Activated CD8-positive, alpha-beta T cell treated with anti-CD3 and anti-CD28 coated beads for 36 hours (primary cell): ENCODE measurements at regions not wholly inside any gene's neighbourhood (a gene's known extent, or its start where the extent isn't known, plus 50 kb on each side); places are given as distances from the start of the nearest gene placed in this dataset.

Experiments used
- ATAC-seq: fragments of 200-7000 bp; cut with Tn5 transposase; one replicate; pipeline ENCODE4 v1.10.0; 2021; ENCODE audit warnings: mild to moderate bottlenecking, moderate library complexity
- CTCF ChIA-PET: fragments of 350-600 bp; sonication (Branson Sonifier 250); formaldehyde crosslinking; loops from one replicate; lab custom pipeline; 2021; ENCODE audit warnings: antibody characterized with exemption; lab: Charles Lee
- POLR2A ChIA-PET: fragments of 350-600 bp; sonication (Branson Sonifier 250); formaldehyde crosslinking; loops from one replicate; lab custom pipeline; 2021; ENCODE audit warnings: antibody characterized with exemption; lab: Charles Lee
- DNase-seq: peaks from one replicate; pipeline ENCODE4 v3.0.0-alpha.2; 2020
- H3K27ac Mint-ChIP-seq: one replicate; pipeline ENCODE4 v1.8.0; 2021; ENCODE audit warnings: mild to moderate bottlenecking, mixed read lengths
- H3K27me3 Mint-ChIP-seq: one replicate; pipeline ENCODE4 v1.8.0; 2021; ENCODE audit warnings: mixed read lengths
- H3K36me3 Mint-ChIP-seq: one replicate; pipeline ENCODE4 v1.8.0; 2021; ENCODE audit warnings: low read depth, mixed read lengths
- H3K4me1 Mint-ChIP-seq: one replicate; pipeline ENCODE4 v1.8.0; 2021; ENCODE audit warnings: low read depth, mixed read lengths
- H3K4me3 Mint-ChIP-seq: one replicate; pipeline ENCODE4 v1.8.0; 2021; ENCODE audit warnings: mild to moderate bottlenecking, moderate library complexity, mixed read lengths
- H3K9me3 Mint-ChIP-seq: one replicate; pipeline ENCODE4 v1.8.0; 2021; ENCODE audit warnings: mixed read lengths
- CTCF ChIP-seq: fragments of 200-600 bp; IDR thresholded peaks from one replicate; pipeline ENCODE4 v1.8.0; 2022; ENCODE audit warnings: antibody characterized with exemption, mild to moderate bottlenecking
- intact Hi-C: fragments of 100-400 bp; cut with micrococcal nuclease; formaldehyde crosslinking; loops from one replicate; pipeline ENCODE4 v1.10.0; 2022

- CTCF ChIA-PET: no interaction called here
- no peaks in the 10 kb centered on the region for H3K4me1 Mint-ChIP-seq
- TF ChIP-seq CTCF: no peak
- POLR2A ChIA-PET: no interaction called here
- H3K4me3 Mint-ChIP-seq: no peak overlapping the region
- ATAC-seq (no peak), DNase-seq (no peak)
- no peaks in the 10 kb centered on the region for H3K27me3 Mint-ChIP-seq
- H3K27ac Mint-ChIP-seq: no peak overlapping the region
- intact Hi-C loops: no loop called here
- no peaks in the 10 kb centered on the region for H3K36me3 Mint-ChIP-seq
- H3K9me3 Mint-ChIP-seq: peaks cover 14% of the 10 kb centered on the region
Measured at GRCh38 chr9:12874395-12874794, 99.6 kb downstream of the LURAP1L start.

GRCh38 chr9:12875191-12875590, 100.4 kb downstream of the LURAP1L start:
- H3K27me3 Mint-ChIP-seq: no peaks in the 10 kb centered on the region
- ATAC-seq: no peak
- DNase-seq: no peak
- peaks cover 13% of the 10 kb centered on the region for H3K9me3 Mint-ChIP-seq
- H3K4me3 Mint-ChIP-seq: no peak overlapping the region
- intact Hi-C loops: no loop called here
- ChIA-PET CTCF (no interaction called here), POLR2A (no interaction called here)
- H3K4me1 Mint-ChIP-seq: no peaks in the 10 kb centered on the region
- no peak for TF ChIP-seq CTCF
- no peaks in the 10 kb centered on the region for H3K36me3 Mint-ChIP-seq
- no peak overlapping the region for H3K27ac Mint-ChIP-seq

- Mint-ChIP-seq H3K27ac (no peak overlapping the region), H3K27me3 (no peaks in the 10 kb centered on the region), H3K9me3 (peaks cover 12% of the 10 kb centered on the region), H3K36me3 (no peaks in the 10 kb centered on the region), H3K4me1 (no peaks in the 10 kb centered on the region), H3K4me3 (no peak overlapping the region)
- POLR2A ChIA-PET: no interaction called here
- TF ChIP-seq CTCF: no peak
- CTCF ChIA-PET: no interaction called here
- no peak for DNase-seq
- ATAC-seq: no peak
- intact Hi-C loops: no loop called here
Measured at GRCh38 chr9:12876872-12877271, 102.1 kb downstream of the LURAP1L start.

- ChIA-PET POLR2A (no interaction called here), CTCF (no interaction called here)
- intact Hi-C loops: no loop called here
- Mint-ChIP-seq H3K4me1 (no peaks in the 10 kb centered on the region), H3K4me3 (no peak overlapping the region), H3K27me3 (no peaks in the 10 kb centered on the region), H3K27ac (no peak overlapping the region), H3K36me3 (no peaks in the 10 kb centered on the region), H3K9me3 (peaks cover 10% of the 10 kb centered on the region)
- DNase-seq (no peak), ATAC-seq (no peak)
- TF ChIP-seq CTCF: no peak
Measured at GRCh38 chr9:12878351-12878978, 103.6 kb downstream of the LURAP1L start.

GRCh38 chr9:12879961-12880360, 105.1 kb downstream of the LURAP1L start:
- Mint-ChIP-seq H3K36me3 (no peaks in the 10 kb centered on the region), H3K4me1 (no peaks in the 10 kb centered on the region), H3K27ac (no peak overlapping the region), H3K4me3 (no peak overlapping the region), H3K27me3 (no peaks in the 10 kb centered on the region), H3K9me3 (peaks cover 7% of the 10 kb centered on the region)
- ChIA-PET POLR2A (no interaction called here), CTCF (no interaction called here)
- DNase-seq (no peak), ATAC-seq (no peak)
- no peak for TF ChIP-seq CTCF
- intact Hi-C loops: no loop called here
